ENCODE measurements at regions not wholly inside any gene's neighbourhood (a gene's known extent, or its start where the extent isn't known, plus 50 kb on each side); places are given as distances from the start of the nearest gene placed in this dataset.

GRCh38 chr11:70799386-70799785 is 401.1 kb downstream of the CTTN start:
- no peak for TF ChIP-seq CTCF (IDR thresholded peaks at IDR 0.05; ENCODE audit: control extremely low read depth, extremely low read depth)
- Histone ChIP-seq H3K36me3 (ENCODE audit: control insufficient read depth in 4 of 4, insufficient read depth in 4 of 4, low read length in 4 of 4) (peaks cover 0 to 4% (median 0%) of the 10 kb centered on the region in 4 donors), H3K4me3 (no peak overlapping the region), H3K27ac (ENCODE audit: low read depth in 1 of 2, low read length in 1 of 2) (no peak overlapping the region), H3K9ac (ENCODE audit: insufficient read depth in 1 of 2, low read length in 2 of 2) (no peak overlapping the region), H3K9me3 (ENCODE audit: control insufficient read depth in 4 of 4, insufficient read depth in 3 of 4, low read length in 3 of 4) (peaks cover 0 to 15% (median 2%) of the 10 kb centered on the region in 4 donors), H3K4me1 (ENCODE audit: control insufficient read depth in 5 of 5, insufficient read depth in 5 of 5, low read length in 5 of 5) (peaks cover 0 to 4% (median 0%) of the 10 kb centered on the region in 5 donors), H3K27me3 (ENCODE audit: control insufficient read depth in 3 of 3, insufficient read depth in 3 of 3, low read length in 2 of 3) (no peaks in the 10 kb centered on the region)
- DNase-seq (peak in 1 of 3 donors; percentile 6), ATAC-seq (ENCODE audit: insufficient read depth, low FRiP score) (no peak)
- 77 to 78% methylated on average over 6 of the region's 6 CpGs for WGBS, 2 donors

GRCh38 chr11:70802185-70802584 is 403.9 kb downstream of the CTTN start:
- H3K27me3 ChIP-seq (ENCODE audit: control insufficient read depth in 3 of 3, insufficient read depth in 3 of 3, low read length in 2 of 3) = no peaks in the 10 kb centered on the region
- H3K4me3 ChIP-seq = no peak overlapping the region
- ATAC-seq (ENCODE audit: insufficient read depth, low FRiP score) (no peak), DNase-seq (no peak)
- H3K36me3 ChIP-seq (ENCODE audit: control insufficient read depth in 4 of 4, insufficient read depth in 4 of 4, low read length in 4 of 4) = peaks cover 0 to 6% (median 0%) of the 10 kb centered on the region in 4 donors
- H3K9ac ChIP-seq (ENCODE audit: insufficient read depth in 1 of 2, low read length in 2 of 2) = no peak overlapping the region
- 84 to 95% methylated on average over 8 of the region's 8 CpGs for WGBS, 2 donors
- H3K27ac ChIP-seq (ENCODE audit: low read depth in 1 of 2, low read length in 1 of 2) = no peak overlapping the region
- no peak for TF ChIP-seq CTCF (IDR thresholded peaks at IDR 0.05; ENCODE audit: control extremely low read depth, extremely low read depth)
- peaks cover 0 to 5% (median 0%) of the 10 kb centered on the region in 5 donors for H3K4me1 ChIP-seq (ENCODE audit: control insufficient read depth in 5 of 5, insufficient read depth in 5 of 5, low read length in 5 of 5)
- peaks cover 0 to 4% (median 0%) of the 10 kb centered on the region in 4 donors for H3K9me3 ChIP-seq (ENCODE audit: control insufficient read depth in 4 of 4, insufficient read depth in 3 of 4, low read length in 3 of 4)

GRCh38 chr11:70804139-70804837 is 406.0 kb downstream of the CTTN start:
- Histone ChIP-seq H3K4me3 (no peak overlapping the region), H3K4me1 (ENCODE audit: control insufficient read depth in 5 of 5, insufficient read depth in 5 of 5, low read length in 5 of 5) (peaks cover 0 to 5% (median 0%) of the 10 kb centered on the region in 5 donors), H3K36me3 (ENCODE audit: control insufficient read depth in 4 of 4, insufficient read depth in 4 of 4, low read length in 4 of 4) (peaks cover 0 to 5% (median 0%) of the 10 kb centered on the region in 4 donors), H3K9me3 (ENCODE audit: control insufficient read depth in 4 of 4, insufficient read depth in 3 of 4, low read length in 3 of 4) (peaks cover 0 to 2% (median 0%) of the 10 kb centered on the region in 4 donors), H3K9ac (ENCODE audit: insufficient read depth in 1 of 2, low read length in 2 of 2) (no peak overlapping the region), H3K27ac (ENCODE audit: low read depth in 1 of 2, low read length in 1 of 2) (no peak overlapping the region), H3K27me3 (ENCODE audit: control insufficient read depth in 3 of 3, insufficient read depth in 3 of 3, low read length in 2 of 3) (no peaks in the 10 kb centered on the region)
- DNase-seq (no peak), ATAC-seq (ENCODE audit: insufficient read depth, low FRiP score) (no peak)
- TF ChIP-seq CTCF (IDR thresholded peaks at IDR 0.05; ENCODE audit: control extremely low read depth, extremely low read depth) = no peak
- WGBS, 2 donors = 45 to 51% methylated on average over 24 of the region's 24 CpGs

Measured in lung (tissue), 11 donors.